ENCODE measurements at regions not wholly inside any gene's neighbourhood (a gene's known extent, or its start where the extent isn't known, plus 50 kb on each side); places are given as distances from the start of the nearest gene placed in this dataset.

GRCh38 chr4:123822353-123822752 is 425.8 kb downstream of the SPRY1 start:
- H3K27ac ChIP-seq, result no peak overlapping the region
- TF ChIP-seq ZFX (IDR thresholded peaks at IDR 0.05) (no peak), CTCF (conservative IDR thresholded peaks at IDR 0.05) (no peak)

GRCh38 chr4:123823244-123823643 is 426.6 kb downstream of the SPRY1 start:
- H3K27ac ChIP-seq, result no peak overlapping the region
- no peak for TF ChIP-seq CTCF (conservative IDR thresholded peaks at IDR 0.05)
- TF ChIP-seq ZFX (IDR thresholded peaks at IDR 0.05), result no peak

DNA sequence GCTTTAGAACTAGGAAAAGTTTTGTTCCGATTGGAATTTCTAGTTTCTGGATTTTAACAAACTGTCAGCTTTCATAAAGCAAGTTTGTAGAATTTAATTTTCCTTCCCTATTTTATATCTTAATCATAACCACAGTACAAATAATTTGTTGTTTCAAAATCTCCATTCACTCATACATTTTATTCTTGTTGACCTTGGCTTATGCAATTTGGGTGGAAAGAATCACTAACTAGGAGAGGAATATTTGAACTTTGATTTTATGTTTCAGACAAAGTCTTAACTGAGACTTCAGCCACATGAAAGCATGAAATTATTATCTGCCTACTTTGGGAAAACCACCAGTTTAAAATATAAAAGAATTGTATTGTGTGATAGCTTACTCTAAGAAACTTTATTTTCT is 427.9 kb downstream of the SPRY1 start:
- no peak for TF ChIP-seq ZFX (IDR thresholded peaks at IDR 0.05)
- TF ChIP-seq CTCF (conservative IDR thresholded peaks at IDR 0.05), result no peak
- H3K27ac ChIP-seq, result no peak overlapping the region

DNA sequence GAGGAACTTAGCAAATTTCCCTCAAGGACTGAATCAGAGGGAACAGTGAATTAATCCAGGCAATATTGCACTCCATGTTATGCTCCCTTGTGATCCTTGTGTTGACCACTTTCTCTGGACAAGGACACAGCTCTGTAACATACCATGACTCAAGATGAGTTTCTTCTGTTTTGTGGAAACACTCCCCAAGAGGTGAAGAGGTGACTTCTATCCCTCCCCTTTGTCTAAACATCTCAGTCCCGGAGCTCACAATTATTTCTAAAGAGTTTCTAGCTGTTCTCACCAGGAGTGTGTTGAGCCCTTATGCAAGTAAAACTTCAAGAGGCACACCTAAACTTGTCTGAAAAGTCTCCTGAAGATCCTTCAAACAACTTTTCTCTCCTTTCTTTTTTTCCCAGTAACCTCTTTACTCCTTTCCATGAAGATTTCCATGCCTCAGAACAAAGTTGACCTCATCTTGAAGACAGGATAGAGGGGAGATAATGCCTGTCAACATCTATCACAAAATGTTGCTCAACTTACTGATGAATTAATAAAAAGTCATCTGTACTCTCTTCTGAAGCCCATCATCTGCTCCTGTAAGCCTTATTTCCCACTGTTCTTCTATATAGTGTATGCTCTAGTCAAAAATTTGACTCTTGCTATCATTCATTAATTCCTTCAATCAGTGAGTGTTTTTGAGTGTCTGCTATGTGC is 429.1 kb downstream of the SPRY1 start:
- H3K27ac ChIP-seq, result no peak overlapping the region
- TF ChIP-seq ZFX (IDR thresholded peaks at IDR 0.05), result no peak
- TF ChIP-seq CTCF (conservative IDR thresholded peaks at IDR 0.05), result no peak

GRCh38 chr4:123826896-123827295 is 430.3 kb downstream of the SPRY1 start:
- TF ChIP-seq ZFX (IDR thresholded peaks at IDR 0.05) (no peak), CTCF (conservative IDR thresholded peaks at IDR 0.05) (no peak)
- H3K27ac ChIP-seq, result no peak overlapping the region

- TF ChIP-seq CTCF (conservative IDR thresholded peaks at IDR 0.05) (no peak), ZFX (IDR thresholded peaks at IDR 0.05) (no peak)
- no peak overlapping the region for H3K27ac ChIP-seq
Measured at GRCh38 chr4:123827511-123827910, 430.9 kb downstream of the SPRY1 start.

DNA sequence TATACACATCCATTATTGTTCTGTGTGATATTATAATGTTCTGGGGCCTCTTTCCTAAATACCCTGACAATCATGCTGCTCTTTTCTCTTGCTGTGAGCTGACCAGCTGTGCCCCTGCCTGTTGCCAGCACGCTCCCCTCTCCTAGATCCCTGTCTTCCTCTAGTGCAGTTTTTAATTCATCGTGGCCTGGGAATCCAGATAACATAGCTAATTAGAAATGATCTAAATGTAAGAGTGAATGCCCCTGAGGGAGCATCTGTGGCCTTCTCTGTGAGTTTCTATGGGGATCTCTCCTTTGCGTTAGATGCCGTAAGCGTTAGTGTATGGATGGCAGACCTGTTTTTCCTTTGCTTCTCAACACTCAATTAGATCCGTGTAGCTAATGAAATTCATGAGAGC is 434.3 kb downstream of the SPRY1 start:
- TF ChIP-seq CTCF (conservative IDR thresholded peaks at IDR 0.05) (no peak), ZFX (IDR thresholded peaks at IDR 0.05) (no peak)
- no peak overlapping the region for H3K27ac ChIP-seq
